ENCODE measurements at regions not wholly inside any gene's neighbourhood (a gene's known extent, or its start where the extent isn't known, plus 50 kb on each side); places are given as distances from the start of the nearest gene placed in this dataset.
"Not testable (repeated sequence)": the region's sequence is repeated elsewhere in the genome, so short reads cannot be mapped to it uniquely, and the experiment has no call there.

DNA sequence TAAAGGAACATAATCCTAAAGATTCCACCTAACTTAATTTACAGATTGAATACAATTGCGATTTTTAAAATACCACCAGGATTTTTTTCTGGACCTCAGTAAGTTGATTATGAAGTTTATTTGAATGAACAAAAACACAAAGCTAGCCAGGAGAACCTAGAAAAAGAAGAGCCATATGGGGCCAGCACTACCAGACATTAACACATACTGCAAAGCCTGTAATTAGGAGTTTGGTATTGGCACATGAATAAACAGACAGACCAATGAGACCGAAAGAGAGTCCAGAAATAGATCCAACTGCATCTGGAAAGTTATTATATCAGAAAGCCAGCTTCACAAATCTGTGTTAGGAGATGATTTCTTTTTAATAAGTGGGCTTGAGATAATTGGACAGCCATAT, 105.5 kb upstream of the CHST15 start:
- DNase-seq (ENCODE audit: low read depth): no peak
- TF ChIP-seq, protein P1, sequence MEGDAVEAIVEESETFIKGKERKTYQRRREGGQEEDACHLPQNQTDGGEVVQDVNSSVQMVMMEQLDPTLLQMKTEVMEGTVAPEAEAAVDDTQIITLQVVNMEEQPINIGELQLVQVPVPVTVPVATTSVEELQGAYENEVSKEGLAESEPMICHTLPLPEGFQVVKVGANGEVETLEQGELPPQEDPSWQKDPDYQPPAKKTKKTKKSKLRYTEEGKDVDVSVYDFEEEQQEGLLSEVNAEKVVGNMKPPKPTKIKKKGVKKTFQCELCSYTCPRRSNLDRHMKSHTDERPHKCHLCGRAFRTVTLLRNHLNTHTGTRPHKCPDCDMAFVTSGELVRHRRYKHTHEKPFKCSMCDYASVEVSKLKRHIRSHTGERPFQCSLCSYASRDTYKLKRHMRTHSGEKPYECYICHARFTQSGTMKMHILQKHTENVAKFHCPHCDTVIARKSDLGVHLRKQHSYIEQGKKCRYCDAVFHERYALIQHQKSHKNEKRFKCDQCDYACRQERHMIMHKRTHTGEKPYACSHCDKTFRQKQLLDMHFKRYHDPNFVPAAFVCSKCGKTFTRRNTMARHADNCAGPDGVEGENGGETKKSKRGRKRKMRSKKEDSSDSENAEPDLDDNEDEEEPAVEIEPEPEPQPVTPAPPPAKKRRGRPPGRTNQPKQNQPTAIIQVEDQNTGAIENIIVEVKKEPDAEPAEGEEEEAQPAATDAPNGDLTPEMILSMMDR (IDR thresholded peaks at IDR 0.05; ENCODE audit: control insufficient read depth, extremely low read depth, insufficient read depth): no peak
- H3K4me3 ChIP-seq (ENCODE audit: low read depth, low read length): no peak overlapping the region

DNA sequence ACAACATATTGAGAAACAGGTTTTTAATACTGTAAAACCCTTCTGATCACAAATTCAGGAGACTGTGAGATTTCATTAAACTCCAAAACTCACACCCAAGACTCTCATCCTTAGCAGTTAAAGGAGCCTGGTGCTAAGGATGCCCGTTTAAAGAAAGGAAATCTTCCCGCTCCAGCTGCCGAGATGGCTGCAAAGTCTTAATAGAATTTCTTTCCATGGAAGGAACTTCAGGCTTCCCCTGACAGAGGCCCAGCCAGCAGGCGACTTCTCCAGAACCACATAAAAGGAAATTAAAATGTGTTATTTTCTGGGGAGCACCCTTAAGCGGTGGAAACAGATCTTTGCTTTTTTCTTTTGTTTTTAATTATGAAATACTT, 104.7 kb upstream of the CHST15 start:
- no peak for DNase-seq (ENCODE audit: low read depth)
- TF ChIP-seq, protein P1 (IDR thresholded peaks at IDR 0.05; ENCODE audit: control insufficient read depth, extremely low read depth, insufficient read depth): no peak
- no peak overlapping the region for H3K4me3 ChIP-seq (ENCODE audit: low read depth, low read length)

DNA sequence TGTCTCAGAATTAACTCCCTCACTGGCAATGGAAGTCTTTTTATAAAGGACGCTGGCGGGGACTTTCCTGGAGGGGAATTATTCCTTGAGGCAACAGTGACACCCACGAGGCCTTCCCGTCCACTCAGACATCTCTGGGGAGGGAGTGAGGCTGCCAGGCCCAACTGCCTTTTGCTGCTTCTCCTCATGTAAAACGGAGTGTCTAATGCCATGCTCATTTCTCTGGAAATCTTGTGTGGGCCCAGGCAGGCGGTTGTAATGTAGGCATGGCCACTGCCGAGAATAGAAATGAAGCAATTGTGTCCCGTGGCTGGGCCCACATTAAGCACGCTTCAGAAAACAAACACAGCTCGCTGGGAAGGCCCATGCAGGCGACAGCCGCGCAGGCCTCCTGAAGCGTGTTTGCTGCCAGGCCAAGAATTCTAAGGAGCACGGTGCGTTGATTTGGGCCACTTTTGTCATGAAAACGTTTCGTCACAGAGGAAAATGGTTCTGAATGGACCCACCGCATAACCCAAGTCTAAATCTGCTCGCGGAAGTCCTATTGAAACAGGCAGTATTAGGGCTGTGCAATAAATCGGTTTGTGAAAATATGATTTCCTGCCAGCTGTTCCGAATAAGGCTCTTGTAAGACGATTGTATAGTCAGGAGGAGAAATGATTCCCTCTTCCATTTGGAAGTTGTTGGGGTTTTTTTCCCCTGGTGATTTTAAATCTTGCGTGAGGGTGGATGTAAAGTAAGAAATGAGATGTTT, 104.2 kb upstream of the CHST15 start:
- no peak for DNase-seq (ENCODE audit: low read depth)
- TF ChIP-seq, protein P1 (IDR thresholded peaks at IDR 0.05; ENCODE audit: control insufficient read depth, extremely low read depth, insufficient read depth): no peak
- no peak overlapping the region for H3K4me3 ChIP-seq (ENCODE audit: low read depth, low read length)

DNA sequence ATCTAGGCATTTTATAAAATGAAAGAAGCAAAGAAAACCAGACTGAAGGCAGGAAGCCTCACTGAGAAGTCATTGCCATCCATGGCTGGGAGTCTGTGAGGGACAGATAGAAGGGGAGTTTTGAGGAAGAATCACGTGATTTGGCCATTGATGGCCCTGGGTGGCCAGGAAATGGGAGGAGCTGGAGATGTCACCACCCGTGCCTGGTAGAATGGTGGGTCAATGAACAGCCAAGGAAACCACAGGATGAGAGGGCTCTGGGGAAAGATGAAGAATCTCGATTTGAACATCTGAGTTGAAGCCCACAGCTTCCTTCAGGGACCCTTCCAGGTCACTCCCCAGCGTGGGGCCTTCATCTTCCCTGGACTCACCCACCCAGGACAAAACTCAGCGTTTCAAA, 103.3 kb upstream of the CHST15 start:
- DNase-seq (ENCODE audit: low read depth): no peak
- TF ChIP-seq, protein P1 (IDR thresholded peaks at IDR 0.05; ENCODE audit: control insufficient read depth, extremely low read depth, insufficient read depth): no peak
- H3K4me3 ChIP-seq (ENCODE audit: low read depth, low read length): no peak overlapping the region

DNA sequence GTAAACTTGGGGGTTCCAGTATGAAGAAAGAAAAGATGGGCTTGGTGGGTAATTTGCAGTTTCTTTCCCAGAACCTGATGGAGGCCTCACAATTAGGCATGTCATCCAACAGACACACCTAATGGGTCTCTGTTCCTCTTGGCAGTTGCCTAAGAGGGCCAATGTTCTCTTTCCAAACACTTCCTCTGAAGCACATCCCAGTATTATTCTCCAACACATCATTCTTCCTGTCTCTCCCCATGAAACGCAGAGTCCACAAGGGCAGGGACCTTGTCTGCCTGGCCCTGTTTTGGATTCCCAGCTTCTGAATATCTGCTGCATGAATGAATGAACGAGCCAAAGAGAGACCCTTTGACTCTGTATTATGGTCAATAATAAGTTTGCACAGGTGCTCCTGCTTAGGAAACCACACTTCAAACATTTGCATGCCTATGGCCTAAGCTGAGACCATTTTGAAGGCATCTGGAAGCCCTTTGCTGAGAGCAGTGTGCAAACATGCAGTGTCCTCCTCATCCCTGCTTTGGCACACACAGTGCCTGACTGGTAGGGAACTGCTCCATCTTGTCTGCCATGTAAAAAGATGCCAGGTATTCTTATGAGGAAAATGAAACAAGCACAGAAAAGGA, 100.9 kb upstream of the CHST15 start:
- TF ChIP-seq, protein P1 (IDR thresholded peaks at IDR 0.05; ENCODE audit: control insufficient read depth, extremely low read depth, insufficient read depth): no peak
- DNase-seq (ENCODE audit: low read depth): no peak
- no peak overlapping the region for H3K4me3 ChIP-seq (ENCODE audit: low read depth, low read length)

DNA sequence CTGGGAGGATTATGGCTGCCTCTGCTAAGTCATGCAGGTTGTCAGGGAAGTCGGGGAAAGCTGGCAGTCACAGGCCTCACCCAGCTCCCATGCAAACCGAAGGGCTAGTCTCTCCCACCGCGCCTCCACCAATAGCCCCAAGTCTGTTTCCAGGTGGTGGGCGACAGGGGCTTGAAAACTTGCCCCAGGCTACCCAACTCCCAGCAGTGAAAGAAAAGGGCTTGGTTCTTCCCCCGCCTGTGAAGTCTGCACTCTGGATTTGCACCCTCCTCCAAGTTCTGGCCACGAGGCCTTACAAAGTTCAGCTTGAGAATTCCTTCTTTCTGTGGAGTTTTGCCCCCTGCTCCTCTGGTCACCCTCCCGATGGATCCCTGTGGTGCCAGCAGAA, 99.9 kb upstream of the CHST15 start:
- TF ChIP-seq, protein P1 (IDR thresholded peaks at IDR 0.05; ENCODE audit: control insufficient read depth, extremely low read depth, insufficient read depth): no peak
- DNase-seq (ENCODE audit: low read depth): no peak
- H3K4me3 ChIP-seq (ENCODE audit: low read depth, low read length): no peak overlapping the region

DNA sequence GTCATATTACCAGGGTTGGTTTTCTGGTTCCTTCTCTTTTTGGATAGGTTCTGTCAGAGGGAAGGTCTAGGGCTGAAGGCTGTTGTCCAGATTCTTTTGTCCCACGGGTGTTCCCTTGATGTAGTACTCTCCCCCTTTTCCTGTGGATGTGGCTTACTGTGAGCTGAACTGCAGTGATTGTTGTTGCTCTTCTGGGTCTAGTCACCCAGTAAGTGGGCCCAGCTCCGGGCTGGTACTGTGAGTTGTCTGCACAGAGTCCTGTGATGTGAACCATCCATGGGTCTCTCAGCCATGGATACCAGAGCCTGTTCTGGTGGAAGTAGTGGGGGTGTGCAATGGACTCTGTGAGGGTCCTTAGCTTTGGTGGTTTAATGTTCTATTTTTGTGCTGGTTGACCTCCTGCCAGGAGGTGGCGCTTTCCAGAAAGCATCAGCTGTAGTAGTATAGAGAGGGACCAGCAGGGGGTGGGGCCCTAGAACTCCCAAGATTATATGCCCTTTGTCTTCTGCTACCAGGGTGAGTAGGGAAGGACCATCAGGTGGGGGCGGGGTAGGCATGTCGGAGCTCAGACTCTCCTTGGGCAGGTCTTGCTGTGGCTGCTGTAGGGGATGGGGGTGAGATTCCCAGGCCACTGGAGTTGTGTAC, 99.4 kb upstream of the CHST15 start:
- not testable (repeated sequence) for DNase-seq (ENCODE audit: low read depth); H3K4me3 ChIP-seq (ENCODE audit: low read depth, low read length)

DNA sequence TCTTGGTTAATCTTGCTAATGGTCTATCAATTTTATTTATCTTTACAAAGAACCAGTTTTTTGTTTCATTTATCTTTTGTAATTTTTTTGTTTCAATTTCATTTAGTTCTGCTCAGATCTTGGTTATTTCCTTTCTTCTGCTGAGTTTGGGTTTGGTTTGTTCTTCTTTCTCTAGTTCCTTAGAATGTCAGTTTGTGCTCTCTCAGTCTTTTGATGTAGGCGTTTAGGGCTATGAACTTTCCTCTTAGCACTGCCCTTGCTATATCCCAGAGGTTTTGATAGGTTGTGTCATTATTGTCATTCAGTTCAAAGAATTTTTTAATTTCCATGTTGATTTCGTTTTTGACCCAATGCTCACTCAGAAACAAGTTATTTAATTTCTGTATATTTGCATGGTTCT, 97.1 kb upstream of the CHST15 start:
- DNase-seq (ENCODE audit: low read depth); H3K4me3 ChIP-seq (ENCODE audit: low read depth, low read length): not testable (repeated sequence)
